ENCODE measurements at regions not wholly inside any gene's neighbourhood (a gene's known extent, or its start where the extent isn't known, plus 50 kb on each side); places are given as distances from the start of the nearest gene placed in this dataset.

DNA sequence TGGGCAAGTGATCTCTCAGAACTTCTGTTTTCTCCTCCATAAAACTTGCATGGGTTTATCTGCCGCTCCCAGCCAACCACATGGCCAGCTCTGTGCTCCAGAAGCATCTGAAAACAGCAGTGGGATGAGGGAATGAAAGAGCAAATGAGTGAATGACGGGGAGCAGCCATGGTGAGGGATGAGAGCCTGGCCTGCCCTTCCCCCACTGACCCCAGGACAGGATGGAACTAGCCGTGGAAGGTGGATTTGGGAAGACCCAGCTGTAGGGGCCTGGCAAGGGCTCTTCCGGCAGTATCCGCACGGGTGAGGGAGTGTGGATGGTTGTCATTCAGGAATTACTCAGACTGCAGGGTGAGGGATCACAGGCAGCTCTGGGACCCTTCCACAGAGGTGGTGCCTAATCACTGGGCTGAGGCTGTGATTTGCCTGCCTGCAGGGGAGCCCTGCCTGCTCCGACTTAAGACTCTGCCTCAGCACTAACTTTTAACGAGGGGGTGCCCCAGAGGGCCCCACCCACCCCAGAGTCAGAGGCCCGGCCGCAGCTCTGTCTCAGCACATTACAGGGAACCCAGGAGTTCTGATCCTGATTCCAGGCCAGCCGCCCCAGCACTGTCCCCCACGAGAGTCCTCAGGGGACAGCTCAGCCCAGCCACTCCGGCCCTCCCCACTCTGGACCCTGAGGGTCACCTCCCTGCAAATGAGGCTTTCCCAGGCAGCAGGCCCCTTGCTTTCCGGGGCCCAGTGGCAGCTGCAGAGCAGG lies 136.8 kb upstream of the C14orf180 start:
- in situ Hi-C loops (cut with MboI; ENCODE audit: low sequenced_read_pairs, unreplicated experiment), result no loop called here
- DNase-seq (ENCODE audit: low spot score), result no peak
- TF ChIP-seq, protein P1, sequence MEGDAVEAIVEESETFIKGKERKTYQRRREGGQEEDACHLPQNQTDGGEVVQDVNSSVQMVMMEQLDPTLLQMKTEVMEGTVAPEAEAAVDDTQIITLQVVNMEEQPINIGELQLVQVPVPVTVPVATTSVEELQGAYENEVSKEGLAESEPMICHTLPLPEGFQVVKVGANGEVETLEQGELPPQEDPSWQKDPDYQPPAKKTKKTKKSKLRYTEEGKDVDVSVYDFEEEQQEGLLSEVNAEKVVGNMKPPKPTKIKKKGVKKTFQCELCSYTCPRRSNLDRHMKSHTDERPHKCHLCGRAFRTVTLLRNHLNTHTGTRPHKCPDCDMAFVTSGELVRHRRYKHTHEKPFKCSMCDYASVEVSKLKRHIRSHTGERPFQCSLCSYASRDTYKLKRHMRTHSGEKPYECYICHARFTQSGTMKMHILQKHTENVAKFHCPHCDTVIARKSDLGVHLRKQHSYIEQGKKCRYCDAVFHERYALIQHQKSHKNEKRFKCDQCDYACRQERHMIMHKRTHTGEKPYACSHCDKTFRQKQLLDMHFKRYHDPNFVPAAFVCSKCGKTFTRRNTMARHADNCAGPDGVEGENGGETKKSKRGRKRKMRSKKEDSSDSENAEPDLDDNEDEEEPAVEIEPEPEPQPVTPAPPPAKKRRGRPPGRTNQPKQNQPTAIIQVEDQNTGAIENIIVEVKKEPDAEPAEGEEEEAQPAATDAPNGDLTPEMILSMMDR (IDR thresholded peaks at IDR 0.05; ENCODE audit: borderline replicate concordance, control extremely low read depth, extremely low read depth, insufficient read depth, missing control alignments), result no peak

DNA sequence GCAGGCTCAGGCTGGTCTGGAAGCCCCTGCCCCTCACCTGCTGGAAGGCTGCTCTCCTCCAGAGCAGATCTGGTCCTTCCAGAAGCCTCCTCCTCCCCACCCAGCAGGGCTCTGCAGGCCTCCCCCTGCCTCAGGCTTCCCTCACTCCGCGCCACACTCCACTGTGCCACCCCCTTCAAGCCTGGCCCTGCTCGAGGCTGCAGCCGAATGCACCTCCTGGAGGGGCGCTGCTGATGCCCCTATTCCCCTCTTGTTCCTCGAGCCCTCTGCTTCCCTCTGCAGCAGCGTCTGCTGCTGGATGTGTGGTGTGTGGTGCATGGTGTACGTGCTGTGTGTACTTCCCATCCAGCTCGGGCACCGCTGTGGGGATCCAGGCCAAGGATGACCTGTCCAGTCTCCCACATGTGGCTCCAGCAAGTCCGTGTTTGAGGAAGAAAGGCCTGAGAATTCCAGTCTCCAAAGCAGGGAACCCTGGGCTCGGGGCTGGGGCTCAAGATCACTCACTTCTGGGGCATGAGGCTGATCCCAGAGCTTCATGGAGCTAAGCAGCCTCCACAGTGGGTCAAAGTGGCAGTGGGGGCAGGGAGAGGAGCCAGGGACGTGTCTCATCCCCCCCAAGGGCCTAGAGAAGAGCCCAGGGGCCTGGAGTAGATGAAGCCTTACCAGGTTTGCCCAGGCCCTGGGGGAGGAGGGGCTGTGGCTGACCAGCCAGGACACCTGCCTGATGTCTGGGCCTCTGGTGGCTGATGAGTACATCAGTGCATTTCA lies 136.0 kb upstream of the C14orf180 start:
- in situ Hi-C loops (cut with MboI; ENCODE audit: low sequenced_read_pairs, unreplicated experiment), result no loop called here
- no peak for DNase-seq (ENCODE audit: low spot score)
- TF ChIP-seq, protein P1 (IDR thresholded peaks at IDR 0.05; ENCODE audit: borderline replicate concordance, control extremely low read depth, extremely low read depth, insufficient read depth, missing control alignments), result no peak

DNA sequence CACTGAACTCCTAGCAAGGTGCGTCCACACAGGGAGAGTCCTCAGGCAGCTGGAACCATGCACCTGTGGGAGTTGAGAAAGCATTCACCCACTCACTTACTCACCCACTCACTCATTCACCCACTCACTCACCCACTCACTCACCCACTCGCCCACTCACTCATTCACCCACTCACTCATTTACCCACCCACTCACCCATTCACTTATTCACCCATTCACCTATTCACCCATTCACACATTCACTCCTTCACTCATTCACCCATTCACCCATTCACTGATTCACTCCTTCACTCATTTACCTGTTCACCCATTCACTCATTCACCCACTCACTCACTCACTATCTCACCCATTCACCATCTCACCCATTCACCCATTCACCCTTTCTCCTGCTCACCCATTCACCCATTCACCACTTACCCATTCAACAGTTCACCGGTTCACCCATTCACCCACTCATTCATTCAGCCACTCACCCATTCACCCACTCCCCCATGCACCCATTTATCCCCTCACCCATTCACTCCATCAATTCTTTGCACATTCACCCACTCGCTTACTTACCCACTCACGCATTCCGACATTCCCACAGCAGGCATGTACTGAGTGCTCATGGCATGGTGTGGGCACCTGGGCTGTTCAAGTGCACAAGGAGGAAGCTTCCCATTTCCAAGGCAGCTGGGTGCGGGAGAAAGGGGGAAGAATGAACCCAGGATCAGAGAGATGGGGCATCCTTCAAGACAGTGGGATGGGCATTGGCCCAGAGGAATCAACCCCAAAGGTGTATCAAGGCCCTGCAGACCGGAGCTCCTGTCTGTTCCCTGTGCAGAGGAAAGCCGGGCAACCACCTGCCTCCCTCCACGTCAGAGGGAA lies 135.2 kb upstream of the C14orf180 start:
- TF ChIP-seq, protein P1 (IDR thresholded peaks at IDR 0.05; ENCODE audit: borderline replicate concordance, control extremely low read depth, extremely low read depth, insufficient read depth, missing control alignments), result no peak
- no peak for DNase-seq (ENCODE audit: low spot score)
- in situ Hi-C loops (cut with MboI; ENCODE audit: low sequenced_read_pairs, unreplicated experiment), result no loop called here

DNA sequence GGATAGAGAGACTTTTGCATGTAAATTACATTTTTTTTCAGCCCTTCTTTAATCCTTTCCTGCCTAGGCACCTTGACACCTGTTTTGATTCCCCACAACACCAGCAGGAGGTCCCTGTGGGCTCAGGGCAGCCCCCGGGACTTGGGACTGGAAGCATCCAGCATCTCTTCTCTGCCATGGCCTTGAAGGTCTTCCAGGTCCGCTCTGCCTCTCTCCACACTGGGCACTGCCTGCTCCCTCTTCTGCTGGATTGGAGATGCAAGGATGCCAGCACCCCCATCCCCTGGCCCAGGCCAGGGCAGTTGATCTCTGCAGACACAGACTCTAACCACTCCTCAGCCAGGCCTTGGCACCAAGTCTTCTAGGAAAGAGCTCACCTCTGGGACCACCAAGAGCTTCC lies 134.5 kb upstream of the C14orf180 start:
- TF ChIP-seq, protein P1 (IDR thresholded peaks at IDR 0.05; ENCODE audit: borderline replicate concordance, control extremely low read depth, extremely low read depth, insufficient read depth, missing control alignments), result no peak
- in situ Hi-C loops (cut with MboI; ENCODE audit: low sequenced_read_pairs, unreplicated experiment), result no loop called here
- DNase-seq (ENCODE audit: low spot score), result no peak

DNA sequence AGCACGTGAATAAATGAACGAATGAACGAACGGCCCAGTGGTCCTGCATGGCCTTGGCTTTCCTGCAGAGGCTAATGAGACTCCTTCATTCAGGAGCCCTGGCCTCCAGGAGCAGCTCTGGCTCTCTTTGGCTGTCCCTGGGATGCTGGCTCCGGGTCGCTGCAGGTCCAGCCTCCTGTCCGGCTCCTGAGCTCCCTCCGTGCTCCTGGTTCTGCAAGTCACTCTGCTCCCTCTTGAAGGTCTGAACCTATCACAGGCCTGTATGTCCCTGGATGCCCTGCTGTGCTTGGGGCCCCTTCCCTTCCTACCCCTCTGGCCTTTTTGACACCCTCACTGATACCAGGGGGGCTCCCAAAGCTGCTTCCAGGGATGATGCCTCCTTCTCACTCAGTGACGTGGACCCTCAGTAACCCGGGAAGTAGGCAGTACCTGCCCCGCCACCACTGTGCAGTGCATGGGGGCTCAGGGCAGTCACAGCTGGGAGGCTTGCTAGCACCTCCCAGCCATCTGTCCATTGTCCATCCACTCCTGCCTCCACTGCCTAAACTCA lies 133.7 kb upstream of the C14orf180 start:
- in situ Hi-C loops (cut with MboI; ENCODE audit: low sequenced_read_pairs, unreplicated experiment), result no loop called here
- TF ChIP-seq, protein P1 (IDR thresholded peaks at IDR 0.05; ENCODE audit: borderline replicate concordance, control extremely low read depth, extremely low read depth, insufficient read depth, missing control alignments), result no peak
- DNase-seq (ENCODE audit: low spot score), result no peak

DNA sequence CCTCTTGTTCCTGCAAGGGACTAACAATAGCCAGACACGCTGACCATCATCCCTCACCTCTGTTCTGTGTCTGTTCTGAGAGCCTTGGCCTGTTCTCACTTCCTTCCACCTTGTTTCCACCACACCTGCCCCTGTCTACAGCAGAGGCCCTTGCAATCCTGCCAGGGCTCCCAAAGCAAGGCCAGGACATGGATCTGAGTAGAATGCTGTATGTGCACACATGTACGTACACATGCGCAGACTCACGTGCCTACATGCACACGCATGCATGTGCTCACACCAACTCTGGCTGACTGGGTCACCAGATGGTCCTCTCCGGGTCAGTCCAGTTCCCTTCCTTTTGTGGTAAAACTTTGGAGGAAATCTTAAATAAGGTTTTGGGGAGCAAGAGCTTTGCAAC lies 133.0 kb upstream of the C14orf180 start:
- no peak for DNase-seq (ENCODE audit: low spot score)
- TF ChIP-seq, protein P1 (IDR thresholded peaks at IDR 0.05; ENCODE audit: borderline replicate concordance, control extremely low read depth, extremely low read depth, insufficient read depth, missing control alignments), result no peak
- in situ Hi-C loops (cut with MboI; ENCODE audit: low sequenced_read_pairs, unreplicated experiment), result no loop called here
